GM23248 (cell line): ENCODE measurements at regions not wholly inside any gene's neighbourhood (a gene's known extent, or its start where the extent isn't known, plus 50 kb on each side); places are given as distances from the start of the nearest gene placed in this dataset.

ENCODE experiments used
- EZH2 ChIP-seq: fragments of 200-600 bp; sonication (generic); IDR thresholded peaks from 2 replicates; pipeline ENCODE4 v1.6.1; 2018; ENCODE audit warnings: antibody characterized with exemption, mild to moderate bottlenecking; ENCODE audit not compliant: insufficient read depth, poor library complexity, severe bottlenecking
- EZH2phosphoT487 ChIP-seq: fragments of 200-600 bp; sonication (generic); IDR thresholded peaks from 2 replicates; pipeline ENCODE4 v1.6.1; 2018; ENCODE audit warnings: antibody characterized with exemption, moderate library complexity, mild to moderate bottlenecking, low read depth; ENCODE audit not compliant: insufficient read depth

- TF ChIP-seq EZH2phosphoT487, result no peak
- no peak for TF ChIP-seq EZH2
These were observed 524.0 kb upstream of the KCND2 start for GRCh38 chr7:119748991-119749390.
